ENCODE measurements at regions not wholly inside any gene's neighbourhood (a gene's known extent, or its start where the extent isn't known, plus 50 kb on each side); places are given as distances from the start of the nearest gene placed in this dataset.

DNA sequence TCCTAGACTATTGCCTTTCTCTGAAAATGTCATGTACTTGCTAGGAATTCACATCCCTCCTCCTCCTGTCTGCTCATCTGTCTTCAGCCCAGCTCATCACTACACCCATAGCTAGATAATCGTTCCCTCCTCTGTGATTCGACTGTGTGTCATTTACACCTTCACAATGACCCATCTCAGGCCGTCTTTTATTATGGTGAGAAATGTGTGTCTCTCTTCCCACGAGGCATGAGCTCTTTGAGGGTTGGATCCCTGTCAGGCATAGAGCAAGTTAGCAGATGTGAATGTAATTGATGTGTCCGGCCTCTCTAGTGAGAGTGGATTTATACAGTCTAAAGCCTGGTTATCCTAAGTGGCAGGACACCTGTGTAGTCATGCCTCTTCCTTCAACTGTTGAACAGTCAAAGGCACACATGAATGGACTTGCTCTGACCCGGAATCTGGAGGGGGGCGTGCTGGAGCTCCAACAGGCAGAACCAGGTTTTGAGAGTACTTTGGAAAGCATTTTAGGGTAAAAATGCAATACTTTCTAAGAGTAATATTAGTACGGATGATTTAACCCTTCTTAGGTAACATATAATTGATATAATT, 182.1 kb downstream of the UTRN start:
- no peaks in the 10 kb centered on the region for H3K9me3 ChIP-seq (ENCODE audit: control insufficient read depth, insufficient read depth, low read length)
- H4K20me1 ChIP-seq (ENCODE audit: control insufficient read depth, insufficient read depth, low read depth, low read length) = no peaks in the 10 kb centered on the region
- TF ChIP-seq EZH2phosphoT487 (IDR thresholded peaks at IDR 0.05; ENCODE audit: borderline replicate concordance, low read length) = no peak
- TF ChIP-seq, protein P1, sequence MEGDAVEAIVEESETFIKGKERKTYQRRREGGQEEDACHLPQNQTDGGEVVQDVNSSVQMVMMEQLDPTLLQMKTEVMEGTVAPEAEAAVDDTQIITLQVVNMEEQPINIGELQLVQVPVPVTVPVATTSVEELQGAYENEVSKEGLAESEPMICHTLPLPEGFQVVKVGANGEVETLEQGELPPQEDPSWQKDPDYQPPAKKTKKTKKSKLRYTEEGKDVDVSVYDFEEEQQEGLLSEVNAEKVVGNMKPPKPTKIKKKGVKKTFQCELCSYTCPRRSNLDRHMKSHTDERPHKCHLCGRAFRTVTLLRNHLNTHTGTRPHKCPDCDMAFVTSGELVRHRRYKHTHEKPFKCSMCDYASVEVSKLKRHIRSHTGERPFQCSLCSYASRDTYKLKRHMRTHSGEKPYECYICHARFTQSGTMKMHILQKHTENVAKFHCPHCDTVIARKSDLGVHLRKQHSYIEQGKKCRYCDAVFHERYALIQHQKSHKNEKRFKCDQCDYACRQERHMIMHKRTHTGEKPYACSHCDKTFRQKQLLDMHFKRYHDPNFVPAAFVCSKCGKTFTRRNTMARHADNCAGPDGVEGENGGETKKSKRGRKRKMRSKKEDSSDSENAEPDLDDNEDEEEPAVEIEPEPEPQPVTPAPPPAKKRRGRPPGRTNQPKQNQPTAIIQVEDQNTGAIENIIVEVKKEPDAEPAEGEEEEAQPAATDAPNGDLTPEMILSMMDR (IDR thresholded peaks at IDR 0.05; ENCODE audit: low read depth, low read length, poor library complexity, severe bottlenecking) = no peak
- no peak overlapping the region for H3K4me3 ChIP-seq (ENCODE audit: low read length)
- no peaks in the 10 kb centered on the region for H3K27me3 ChIP-seq (ENCODE audit: control insufficient read depth, low read length)
- no peaks in the 10 kb centered on the region for H3K79me2 ChIP-seq (ENCODE audit: control insufficient read depth, low read length)
- H3F3A ChIP-seq (ENCODE audit: control insufficient read depth, insufficient read depth) = no peaks in the 10 kb centered on the region
- H3K27ac ChIP-seq (ENCODE audit: low read depth, low read length) = no peak overlapping the region
- H3K9me2 ChIP-seq (replicated peaks; ENCODE audit: control insufficient read depth, low read length) = no peaks in the 10 kb centered on the region
- no peaks in the 10 kb centered on the region for H3K4me1 ChIP-seq (ENCODE audit: control insufficient read depth, low read length)
- H3K4me2 ChIP-seq (ENCODE audit: low read length) = no peak overlapping the region
- no peaks in the 10 kb centered on the region for H3K36me3 ChIP-seq (ENCODE audit: control insufficient read depth, low read length)

DNA sequence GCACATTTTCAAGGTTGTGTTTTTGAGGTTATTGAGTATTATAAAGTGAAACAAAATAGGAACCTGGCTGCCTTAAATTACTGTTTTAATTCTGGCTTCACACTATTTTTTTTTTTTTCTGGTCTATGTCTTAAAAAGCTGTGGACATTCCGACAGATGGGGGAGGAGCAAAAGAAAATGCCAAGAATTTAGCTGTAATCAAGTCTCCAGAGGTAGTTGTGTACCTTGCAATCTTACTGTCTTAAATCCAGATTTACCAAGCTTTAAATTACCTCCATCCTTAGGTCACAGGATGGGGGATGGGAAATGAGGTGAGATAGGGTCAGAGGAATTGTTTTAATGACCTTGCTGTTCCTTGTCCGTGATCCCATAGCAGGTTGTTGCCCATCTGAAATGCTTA, 182.8 kb downstream of the UTRN start:
- Histone ChIP-seq H3K36me3 (ENCODE audit: control insufficient read depth, low read length) (no peaks in the 10 kb centered on the region), H3K27ac (ENCODE audit: low read depth, low read length) (no peak overlapping the region), H3K9me3 (ENCODE audit: control insufficient read depth, insufficient read depth, low read length) (no peaks in the 10 kb centered on the region), H3K4me3 (ENCODE audit: low read length) (no peak overlapping the region), H3K79me2 (ENCODE audit: control insufficient read depth, low read length) (no peaks in the 10 kb centered on the region), H3K9me2 (replicated peaks; ENCODE audit: control insufficient read depth, low read length) (no peaks in the 10 kb centered on the region), H3F3A (ENCODE audit: control insufficient read depth, insufficient read depth) (no peaks in the 10 kb centered on the region), H3K4me1 (ENCODE audit: control insufficient read depth, low read length) (no peaks in the 10 kb centered on the region), H3K4me2 (ENCODE audit: low read length) (no peak overlapping the region), H3K27me3 (ENCODE audit: control insufficient read depth, low read length) (no peaks in the 10 kb centered on the region), H4K20me1 (ENCODE audit: control insufficient read depth, insufficient read depth, low read depth, low read length) (no peaks in the 10 kb centered on the region)
- TF ChIP-seq, protein P1 (IDR thresholded peaks at IDR 0.05; ENCODE audit: low read depth, low read length, poor library complexity, severe bottlenecking) = no peak
- no peak for TF ChIP-seq EZH2phosphoT487 (IDR thresholded peaks at IDR 0.05; ENCODE audit: borderline replicate concordance, low read length)

DNA sequence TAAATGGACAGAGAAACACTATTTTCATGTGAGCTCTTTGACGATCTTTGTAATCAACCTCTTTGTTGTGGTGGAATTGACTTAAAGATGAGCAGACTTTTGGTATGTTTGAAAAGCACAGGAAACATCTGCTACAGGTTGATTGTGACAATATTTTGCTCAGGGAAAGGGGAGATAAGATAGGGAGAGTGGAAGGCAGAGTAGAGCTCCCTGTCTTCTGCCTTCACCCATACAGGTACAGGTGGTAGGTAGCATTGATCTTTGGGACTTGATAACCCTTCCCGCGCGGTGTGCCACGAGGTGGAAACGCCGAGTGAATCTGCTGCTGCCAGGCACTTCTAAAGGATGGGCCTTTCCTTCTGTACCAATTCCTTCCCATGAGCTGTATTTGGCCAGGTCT, 183.6 kb downstream of the UTRN start:
- Histone ChIP-seq H3K4me1 (ENCODE audit: control insufficient read depth, low read length) (no peaks in the 10 kb centered on the region), H3K9me3 (ENCODE audit: control insufficient read depth, insufficient read depth, low read length) (no peaks in the 10 kb centered on the region), H3K79me2 (ENCODE audit: control insufficient read depth, low read length) (no peaks in the 10 kb centered on the region), H3K27ac (ENCODE audit: low read depth, low read length) (no peak overlapping the region), H3F3A (ENCODE audit: control insufficient read depth, insufficient read depth) (no peaks in the 10 kb centered on the region), H4K20me1 (ENCODE audit: control insufficient read depth, insufficient read depth, low read depth, low read length) (no peaks in the 10 kb centered on the region), H3K4me3 (ENCODE audit: low read length) (no peak overlapping the region), H3K27me3 (ENCODE audit: control insufficient read depth, low read length) (no peaks in the 10 kb centered on the region), H3K9me2 (replicated peaks; ENCODE audit: control insufficient read depth, low read length) (no peaks in the 10 kb centered on the region), H3K4me2 (ENCODE audit: low read length) (no peak overlapping the region), H3K36me3 (ENCODE audit: control insufficient read depth, low read length) (no peaks in the 10 kb centered on the region)
- TF ChIP-seq EZH2phosphoT487 (IDR thresholded peaks at IDR 0.05; ENCODE audit: borderline replicate concordance, low read length) = no peak
- TF ChIP-seq, protein P1 (IDR thresholded peaks at IDR 0.05; ENCODE audit: low read depth, low read length, poor library complexity, severe bottlenecking) = no peak
